ENCODE measurements at regions not wholly inside any gene's neighbourhood (a gene's known extent, or its start where the extent isn't known, plus 50 kb on each side); places are given as distances from the start of the nearest gene placed in this dataset.

GRCh38 chr6:164105705-164106104 lies 691.2 kb downstream of the QKI start:
- Histone ChIP-seq H3K27me3 (replicated peaks; ENCODE audit: insufficient read depth, low read length) (no peaks in the 10 kb centered on the region), H3K9me2 (replicated peaks; ENCODE audit: insufficient read depth, low read length) (no peaks in the 10 kb centered on the region), H3K27ac (ENCODE audit: low read length) (no peak overlapping the region), H3K36me3 (replicated peaks; ENCODE audit: insufficient read depth, low read length) (no peaks in the 10 kb centered on the region), H3K4me2 (ENCODE audit: low read depth, low read length) (no peak overlapping the region), H3K9me3 (replicated peaks; ENCODE audit: insufficient read depth, low read length) (no peaks in the 10 kb centered on the region), H4K20me1 (ENCODE audit: insufficient read depth, low read length) (no peaks in the 10 kb centered on the region), H2AFZ (ENCODE audit: low read length) (no peak overlapping the region), H3K4me1 (ENCODE audit: low read length) (no peaks in the 10 kb centered on the region), H3K79me2 (ENCODE audit: low read length) (no peaks in the 10 kb centered on the region), H3K9ac (ENCODE audit: low read length) (no peak overlapping the region), H3F3A (ENCODE audit: insufficient read depth, low read length) (no peaks in the 10 kb centered on the region), H3K4me3 (ENCODE audit: low read length) (no peak overlapping the region)
- TF ChIP-seq EZH2phosphoT487 (IDR thresholded peaks at IDR 0.05; ENCODE audit: low read length) (no peak), CTCF (IDR thresholded peaks at IDR 0.05; ENCODE audit: low read length) (no peak), EZH2 (optimal IDR thresholded peaks at IDR 0.05; ENCODE audit: low read depth, low read length) (no peak)
- no peak for DNase-seq

- no peaks in the 10 kb centered on the region for H4K20me1 ChIP-seq (ENCODE audit: insufficient read depth, low read length)
- no peak for DNase-seq
- no peak overlapping the region for H3K4me2 ChIP-seq (ENCODE audit: low read depth, low read length)
- H3K36me3 ChIP-seq (replicated peaks; ENCODE audit: insufficient read depth, low read length), result no peaks in the 10 kb centered on the region
- H3F3A ChIP-seq (ENCODE audit: insufficient read depth, low read length), result no peaks in the 10 kb centered on the region
- no peaks in the 10 kb centered on the region for H3K79me2 ChIP-seq (ENCODE audit: low read length)
- H3K27me3 ChIP-seq (replicated peaks; ENCODE audit: insufficient read depth, low read length), result no peaks in the 10 kb centered on the region
- no peaks in the 10 kb centered on the region for H3K9me3 ChIP-seq (replicated peaks; ENCODE audit: insufficient read depth, low read length)
- no peak overlapping the region for H3K4me3 ChIP-seq (ENCODE audit: low read length)
- TF ChIP-seq EZH2phosphoT487 (IDR thresholded peaks at IDR 0.05; ENCODE audit: low read length) (no peak), EZH2 (optimal IDR thresholded peaks at IDR 0.05; ENCODE audit: low read depth, low read length) (no peak), CTCF (IDR thresholded peaks at IDR 0.05; ENCODE audit: low read length) (no peak)
- no peaks in the 10 kb centered on the region for H3K9me2 ChIP-seq (replicated peaks; ENCODE audit: insufficient read depth, low read length)
- no peaks in the 10 kb centered on the region for H3K4me1 ChIP-seq (ENCODE audit: low read length)
- no peak overlapping the region for H3K27ac ChIP-seq (ENCODE audit: low read length)
- no peak overlapping the region for H2AFZ ChIP-seq (ENCODE audit: low read length)
- H3K9ac ChIP-seq (ENCODE audit: low read length), result no peak overlapping the region
These were observed 689.9 kb downstream of the QKI start for GRCh38 chr6:164104432-164104831.

- Histone ChIP-seq H3K27me3 (replicated peaks; ENCODE audit: insufficient read depth, low read length) (no peaks in the 10 kb centered on the region), H3K4me1 (ENCODE audit: low read length) (no peaks in the 10 kb centered on the region), H3K4me3 (ENCODE audit: low read length) (no peak overlapping the region), H2AFZ (ENCODE audit: low read length) (no peak overlapping the region), H3K4me2 (ENCODE audit: low read depth, low read length) (no peak overlapping the region), H3K9ac (ENCODE audit: low read length) (no peak overlapping the region), H3F3A (ENCODE audit: insufficient read depth, low read length) (no peaks in the 10 kb centered on the region), H4K20me1 (ENCODE audit: insufficient read depth, low read length) (no peaks in the 10 kb centered on the region), H3K9me2 (replicated peaks; ENCODE audit: insufficient read depth, low read length) (no peaks in the 10 kb centered on the region), H3K36me3 (replicated peaks; ENCODE audit: insufficient read depth, low read length) (no peaks in the 10 kb centered on the region), H3K9me3 (replicated peaks; ENCODE audit: insufficient read depth, low read length) (no peaks in the 10 kb centered on the region), H3K27ac (ENCODE audit: low read length) (no peak overlapping the region), H3K79me2 (ENCODE audit: low read length) (no peaks in the 10 kb centered on the region)
- DNase-seq, result no peak
- TF ChIP-seq EZH2phosphoT487 (IDR thresholded peaks at IDR 0.05; ENCODE audit: low read length) (no peak), CTCF (IDR thresholded peaks at IDR 0.05; ENCODE audit: low read length) (no peak), EZH2 (optimal IDR thresholded peaks at IDR 0.05; ENCODE audit: low read depth, low read length) (no peak)
These were observed 688.2 kb downstream of the QKI start for GRCh38 chr6:164102693-164103092.

Data from MM.1S (cell line).